ENCODE measurements at regions not wholly inside any gene's neighbourhood (a gene's known extent, or its start where the extent isn't known, plus 50 kb on each side); places are given as distances from the start of the nearest gene placed in this dataset.
A peak's percentile ranks its signal among the peaks of the same experiment; 100 is the strongest.

DNA sequence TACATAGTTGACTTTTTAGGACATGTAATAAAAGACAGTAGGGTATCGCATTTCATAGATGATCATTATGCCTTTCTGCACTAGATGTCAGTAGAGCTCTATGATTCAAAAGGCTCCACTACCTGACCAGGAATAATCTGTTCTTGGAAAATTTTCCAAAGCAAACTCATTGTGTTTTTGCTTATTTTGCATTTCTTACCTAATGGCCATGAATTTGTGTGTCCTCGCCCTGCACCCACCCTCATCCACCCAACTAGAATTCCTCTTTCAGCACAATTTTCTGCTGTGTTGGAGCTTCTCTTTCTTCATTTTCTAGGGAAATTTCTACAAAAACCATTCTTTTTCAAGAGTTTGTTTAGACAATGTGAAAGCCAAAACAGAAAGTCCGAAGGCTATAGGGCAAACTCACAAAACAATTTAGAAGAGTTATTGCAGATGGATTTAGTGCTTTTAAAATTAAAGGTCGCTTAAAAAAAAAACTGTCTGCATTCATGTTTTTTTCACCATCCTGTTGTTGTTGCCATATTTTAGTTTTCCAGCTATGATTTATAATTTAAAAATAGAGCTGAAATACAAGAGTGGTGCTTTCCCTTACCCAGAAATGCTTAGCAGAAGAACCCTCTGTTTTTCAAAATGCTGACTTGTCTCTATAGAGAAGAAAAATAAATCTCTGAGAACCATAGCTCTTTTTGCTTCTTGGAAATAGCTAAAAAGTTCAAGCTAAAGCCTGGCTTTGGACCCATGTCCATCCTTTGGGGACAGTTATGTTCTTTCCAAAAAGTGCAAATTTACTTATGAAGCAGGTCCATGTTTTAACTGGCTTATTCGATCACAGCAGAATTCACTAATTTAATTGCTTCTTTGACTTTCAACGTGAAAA lies 183.7 kb downstream of the SPATA18 start:
- peak; percentile 74 for DNase-seq

DNA sequence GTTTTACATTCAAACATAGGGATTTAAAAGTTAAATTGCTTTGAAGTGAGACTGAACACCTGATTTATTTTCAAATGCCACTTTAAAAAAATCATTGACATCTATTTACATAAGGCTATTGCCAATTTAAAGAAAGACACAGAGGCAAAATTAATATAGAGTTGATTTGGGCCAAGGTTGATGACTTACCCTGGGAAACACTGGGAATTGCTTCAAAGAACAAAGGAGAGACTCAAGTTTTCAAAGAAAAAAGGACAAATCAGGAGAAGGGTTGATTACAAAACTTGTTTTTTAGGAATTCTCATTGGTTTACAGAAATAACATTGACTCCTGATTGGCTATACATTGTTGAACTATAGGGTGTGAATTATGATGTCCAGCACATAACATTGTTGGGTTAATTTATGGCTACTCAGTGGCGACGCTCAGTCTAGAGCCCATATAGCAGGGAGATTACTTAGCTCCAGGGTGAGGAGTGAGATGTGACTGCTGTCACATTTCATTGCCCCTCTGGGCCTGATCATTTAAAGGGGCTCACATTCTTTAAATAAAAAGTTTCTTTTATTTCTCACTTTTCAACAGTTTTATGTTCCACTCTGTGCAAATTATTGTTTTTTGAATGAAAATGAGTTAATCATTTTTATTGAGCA lies 184.6 kb downstream of the SPATA18 start:
- no peak for DNase-seq

DNA sequence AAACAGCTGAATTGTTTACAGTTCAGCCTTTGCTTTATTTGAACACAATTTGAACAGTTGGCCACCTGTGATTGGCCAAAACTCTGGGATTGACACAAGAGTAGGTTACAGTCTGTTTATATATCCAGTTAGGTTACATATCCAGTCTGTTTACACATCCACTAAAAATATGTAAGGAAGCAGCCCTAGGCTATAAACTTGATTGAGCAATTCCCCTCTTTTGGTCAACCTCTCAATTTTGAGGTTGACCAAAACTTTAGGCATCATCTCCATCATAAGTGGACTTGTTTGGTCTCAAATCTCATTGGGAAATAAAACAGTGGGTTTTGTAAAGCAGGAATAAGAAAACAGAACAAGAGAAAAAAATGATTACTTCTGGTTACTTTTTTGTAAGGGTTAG lies 190.8 kb downstream of the SPATA18 start:
- DNase-seq, result no peak

DNA sequence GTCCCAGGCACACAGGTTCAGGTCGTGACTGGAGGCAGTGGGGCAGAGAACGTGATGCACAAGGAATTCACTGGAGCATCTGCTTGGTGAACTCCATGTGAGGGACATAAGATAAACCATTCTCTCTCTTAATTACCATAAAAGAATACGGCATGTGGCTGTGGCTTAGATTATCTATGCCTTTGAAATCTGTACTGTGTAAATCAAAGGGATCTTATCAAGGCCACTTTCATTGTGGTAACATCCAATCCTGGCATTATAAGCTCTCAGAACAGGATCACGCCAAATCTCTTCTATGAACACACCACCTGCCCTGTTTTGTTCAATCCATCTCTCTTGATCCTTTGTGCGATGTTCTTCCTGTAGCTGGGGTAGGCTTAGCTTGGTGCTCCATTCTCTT lies 192.3 kb downstream of the SPATA18 start:
- peak; percentile 53 for DNase-seq

DNA sequence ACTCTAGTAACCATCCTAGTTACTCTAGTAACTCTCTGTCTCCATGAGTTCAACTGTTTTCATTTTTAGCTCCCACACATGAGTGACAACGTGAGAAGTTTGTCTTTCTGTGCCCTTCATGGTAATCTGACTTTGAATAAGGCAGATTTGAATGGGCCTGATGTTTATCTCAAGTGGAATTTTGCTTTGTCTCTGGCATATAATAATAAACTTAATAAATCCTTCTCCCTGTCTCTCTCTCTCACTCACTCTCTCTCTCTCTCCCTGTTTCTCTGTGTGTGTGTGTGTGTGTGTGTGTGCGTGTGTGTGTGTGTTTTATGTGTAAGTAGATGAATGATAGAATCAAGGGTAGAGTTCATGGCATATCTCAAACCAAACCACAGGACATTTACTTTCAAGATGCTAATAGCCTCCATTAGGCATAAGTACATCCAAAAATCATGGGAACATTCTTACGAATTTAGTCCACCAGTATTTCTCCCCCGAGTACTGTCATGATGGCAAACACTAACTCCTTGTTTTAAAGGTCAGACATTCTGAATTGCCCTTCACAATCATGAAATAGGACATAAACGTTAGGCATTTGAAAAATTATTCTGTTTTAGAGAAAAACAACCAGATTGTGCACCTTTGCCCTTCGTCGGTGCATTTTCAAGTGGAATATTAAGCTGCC lies 193.1 kb downstream of the SPATA18 start:
- peak; percentile 89 for DNase-seq

DNA sequence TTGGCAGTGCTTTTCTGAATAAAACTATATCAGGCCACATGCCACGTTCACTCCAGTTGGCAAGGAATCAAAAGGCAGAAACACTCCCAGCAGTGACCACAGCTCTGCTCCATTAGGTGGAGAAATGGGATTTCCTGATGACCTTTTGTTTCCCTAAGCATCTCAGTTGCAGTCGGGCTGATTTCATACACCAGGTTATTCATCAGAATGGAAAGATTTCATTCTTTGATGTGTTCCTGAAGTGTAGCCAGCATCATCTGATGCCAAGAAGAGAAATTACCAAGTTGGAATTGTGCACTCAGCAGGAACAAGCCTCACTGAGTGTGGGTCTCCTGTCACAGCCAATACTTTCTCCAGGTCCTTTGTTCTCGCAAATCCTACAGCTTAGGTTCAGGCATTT lies 193.7 kb downstream of the SPATA18 start:
- peak; percentile 95 for DNase-seq

DNA sequence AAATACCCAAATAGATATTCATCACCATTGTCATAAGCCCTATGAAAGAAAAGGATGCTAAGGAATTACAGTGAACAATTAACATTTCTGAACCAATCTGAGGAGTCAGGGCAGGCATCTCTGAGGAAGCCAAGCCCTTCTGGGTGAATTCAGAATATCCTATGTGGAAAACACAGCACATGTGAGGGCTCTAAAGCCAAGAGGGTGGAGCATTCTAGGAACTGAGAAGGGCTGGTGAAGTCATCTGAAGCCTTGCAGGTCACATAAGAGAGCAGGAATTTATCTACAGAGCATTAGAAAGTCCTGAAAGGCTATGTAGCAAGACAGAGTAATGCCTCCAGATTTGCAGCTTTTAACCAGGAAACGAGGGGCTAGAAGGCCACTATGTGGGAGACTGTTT lies 195.7 kb downstream of the SPATA18 start:
- DNase-seq, result no peak

DNA sequence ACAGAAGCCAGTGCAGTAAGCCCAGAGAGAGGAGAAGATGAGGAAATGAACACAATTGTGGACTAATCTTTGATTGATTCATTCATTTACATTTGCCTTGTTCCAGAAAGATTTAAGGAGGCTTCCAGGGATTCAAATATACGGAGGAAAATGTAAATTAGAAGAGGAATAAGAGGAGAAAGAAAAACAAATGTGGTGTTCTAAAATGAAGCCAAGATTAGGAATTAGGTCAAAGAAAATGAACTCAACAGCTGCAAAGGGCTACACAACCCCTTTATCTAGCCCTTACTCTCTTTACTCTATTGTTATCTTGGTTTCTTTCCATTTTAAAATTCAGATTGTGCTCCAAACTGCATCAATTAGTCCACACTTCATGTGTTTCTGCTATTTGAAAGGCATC lies 196.8 kb downstream of the SPATA18 start:
- no peak for DNase-seq

DNA sequence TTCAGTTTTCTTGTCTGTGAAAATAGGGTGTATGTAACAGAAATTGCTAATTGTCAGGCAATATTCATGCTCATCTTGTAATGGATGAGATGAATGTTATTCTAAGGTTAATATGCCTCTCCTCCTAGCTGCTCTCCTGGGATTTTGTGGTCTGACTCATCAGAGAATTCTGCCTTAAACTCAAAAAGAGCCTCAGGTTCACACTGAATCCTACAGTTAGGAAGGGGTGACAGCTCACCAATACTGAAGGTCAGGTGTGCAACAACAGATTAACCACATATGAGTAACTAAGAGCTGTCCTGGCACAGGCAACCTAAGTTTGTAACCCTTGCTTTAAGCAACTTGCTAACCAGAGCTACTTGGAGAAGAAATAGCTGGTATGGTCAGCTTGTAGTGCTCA lies 197.7 kb downstream of the SPATA18 start:
- no peak for DNase-seq

DNA sequence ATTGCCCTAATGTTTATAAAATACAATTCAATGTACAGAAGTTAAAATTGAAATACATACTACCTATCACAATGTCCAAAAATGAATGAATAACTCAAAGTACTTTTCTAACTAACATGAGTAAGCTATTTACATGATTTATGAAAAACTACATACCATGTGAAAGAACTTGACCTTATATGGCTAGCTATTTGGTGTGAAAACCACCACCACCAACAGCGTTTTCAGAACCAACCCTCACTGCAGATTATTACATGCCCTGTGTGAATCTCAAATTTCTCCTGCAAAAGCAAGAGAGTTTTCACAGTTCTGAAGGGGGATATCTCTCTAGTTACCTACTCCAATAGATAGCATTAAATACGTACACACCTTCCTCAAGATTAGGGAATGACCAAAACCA lies 198.5 kb downstream of the SPATA18 start:
- DNase-seq, result no peak

DNA sequence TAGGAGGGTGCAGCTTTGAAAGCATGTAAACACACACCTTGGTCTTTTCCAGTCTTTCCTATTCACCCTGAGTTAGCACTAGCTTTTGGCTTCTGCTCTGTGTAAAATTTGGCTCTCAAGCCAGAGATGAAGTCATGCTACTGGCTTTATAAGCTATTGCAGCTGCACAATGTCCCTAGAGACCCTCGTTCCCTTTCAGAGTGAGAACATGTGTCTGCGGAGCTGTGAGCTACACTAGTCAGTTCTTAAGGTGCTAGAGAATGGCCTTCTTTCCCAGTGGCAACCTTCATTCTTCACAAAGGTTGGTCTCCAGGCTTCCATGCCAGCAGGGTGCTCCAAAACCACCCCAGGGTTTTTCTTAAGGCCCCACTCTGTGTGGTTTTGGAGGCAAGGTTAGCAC lies 199.1 kb downstream of the SPATA18 start:
- DNase-seq, result peak; percentile 93

DNA sequence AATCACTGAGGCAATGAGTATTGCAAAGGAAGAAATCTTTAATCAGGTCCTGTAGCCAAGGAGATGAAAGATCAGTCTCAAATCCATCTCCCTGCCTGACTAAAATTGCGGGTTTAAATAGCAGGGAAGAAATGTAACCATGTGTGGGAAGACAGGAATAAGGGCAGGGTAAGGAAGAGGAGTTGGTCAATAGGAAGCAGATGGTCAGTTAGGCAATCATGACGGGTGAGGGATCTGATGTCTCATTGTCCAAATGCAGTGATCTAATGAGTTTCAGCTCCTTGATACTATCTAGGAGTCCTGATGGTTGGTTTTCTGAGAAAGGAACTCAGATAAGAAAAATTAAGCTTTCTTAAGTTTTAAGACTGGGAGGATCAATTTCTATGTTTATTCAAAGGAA lies 200.8 kb downstream of the SPATA18 start:
- no peak for DNase-seq

DNA sequence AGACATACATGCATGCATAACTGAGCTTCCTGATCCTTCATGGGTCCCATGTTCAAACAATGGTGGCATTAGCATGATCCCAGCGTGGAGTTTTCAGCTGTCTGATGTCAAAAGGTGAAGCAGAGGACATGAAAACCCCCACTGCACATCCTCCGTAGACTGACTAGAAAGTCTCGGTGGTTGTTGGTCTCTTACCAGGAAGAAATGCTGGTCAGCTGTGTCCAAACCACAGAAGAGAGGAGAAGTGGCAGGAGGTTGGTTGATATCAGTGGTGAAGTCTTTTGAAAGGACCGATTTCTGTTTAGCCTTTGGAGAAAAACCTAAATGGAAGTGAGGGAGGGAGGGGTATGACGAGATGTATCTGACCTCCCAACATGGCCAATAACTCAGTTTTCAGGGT lies 201.9 kb downstream of the SPATA18 start:
- DNase-seq, result no peak

DNA sequence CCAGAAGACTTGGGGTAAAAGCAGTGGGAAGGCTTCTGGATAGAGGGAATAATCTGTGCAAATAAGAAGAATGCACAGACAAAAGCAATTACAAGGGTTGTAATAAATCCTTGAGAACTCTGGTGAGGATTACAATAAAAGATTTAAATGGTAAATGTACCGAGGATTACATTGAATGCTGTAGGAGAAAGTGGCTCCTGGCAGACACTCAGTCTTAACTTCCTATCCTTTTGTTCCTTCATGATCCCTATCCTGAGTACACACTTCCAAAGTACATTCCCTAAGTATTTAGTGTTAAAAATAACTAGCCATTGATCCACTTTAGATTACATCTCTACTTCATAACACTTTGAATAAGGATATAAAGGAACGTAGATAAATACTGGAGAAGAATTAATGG lies 205.4 kb downstream of the SPATA18 start:
- no peak for DNase-seq

DNA sequence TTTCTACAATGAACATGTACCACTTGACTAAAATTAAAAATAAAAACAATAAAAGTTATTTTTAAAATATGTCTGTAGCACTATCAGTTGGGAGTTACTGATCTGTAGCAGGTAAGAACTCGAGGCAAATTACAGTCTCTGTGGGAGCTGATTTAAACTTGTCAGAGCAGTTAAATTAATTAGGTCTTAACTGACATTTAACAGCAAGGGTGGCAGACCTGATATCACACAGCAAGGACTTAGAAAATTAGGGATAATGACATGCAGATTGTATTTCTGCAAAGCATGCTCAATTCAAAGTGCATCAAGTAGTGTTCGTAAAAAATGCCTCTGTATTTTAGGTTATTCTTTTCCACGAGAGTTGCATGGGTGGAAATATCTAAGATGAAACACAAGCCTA lies 208.9 kb downstream of the SPATA18 start:
- DNase-seq, result no peak

DNA sequence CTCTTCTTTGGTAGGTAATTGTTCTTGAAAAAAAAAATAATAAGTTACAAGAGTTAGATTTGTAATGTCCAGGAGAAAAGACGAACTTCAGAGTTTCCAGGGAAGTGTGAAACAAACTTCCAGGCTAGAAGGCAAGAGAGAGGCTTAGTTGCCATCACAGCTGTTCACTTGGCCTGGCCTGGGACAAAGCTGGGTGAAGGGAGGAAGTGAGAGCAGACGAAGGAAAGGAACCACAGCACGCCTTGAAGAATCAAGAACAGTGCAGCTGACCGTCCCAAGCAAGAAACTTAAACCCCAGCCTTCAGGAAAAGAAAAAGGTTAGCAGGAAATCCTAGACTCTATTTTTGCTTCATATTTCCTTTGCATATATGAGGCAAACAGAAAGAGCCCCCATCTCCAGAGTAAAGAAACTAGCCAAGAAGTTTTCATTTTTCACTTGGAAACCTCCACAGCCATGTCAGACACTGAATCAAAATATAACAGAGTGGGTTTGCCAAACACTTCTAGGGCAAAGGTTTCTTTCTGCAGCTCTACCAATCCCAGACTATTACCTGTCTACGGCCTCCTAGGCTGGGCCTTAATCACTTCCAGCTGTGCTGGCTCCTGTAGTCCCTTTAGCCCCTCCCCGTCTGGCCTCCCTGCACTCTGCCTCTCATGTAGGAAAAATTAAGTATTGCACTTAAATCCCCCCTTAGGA lies 209.6 kb downstream of the SPATA18 start:
- no peak for DNase-seq

DNA sequence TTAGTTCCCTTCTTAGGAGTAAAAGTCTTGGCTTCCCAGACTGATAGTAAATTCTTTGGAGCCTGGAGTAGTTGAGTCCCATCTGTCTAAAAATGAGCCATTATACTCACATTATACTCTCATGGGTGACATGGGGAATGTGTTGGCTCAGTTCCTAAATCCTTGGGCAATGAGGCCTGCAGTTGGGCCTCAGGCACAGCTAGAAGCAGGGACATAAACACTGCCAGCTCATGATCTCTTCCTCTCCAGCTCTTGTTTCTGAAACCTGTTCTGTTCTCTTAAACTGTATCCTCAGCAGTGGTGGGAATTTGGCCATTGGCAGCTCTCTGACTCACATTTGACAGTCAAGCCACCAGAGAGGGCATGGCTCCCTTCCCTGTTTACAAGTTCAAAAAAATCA lies 212.5 kb downstream of the SPATA18 start:
- DNase-seq, result peak; percentile 37

DNA sequence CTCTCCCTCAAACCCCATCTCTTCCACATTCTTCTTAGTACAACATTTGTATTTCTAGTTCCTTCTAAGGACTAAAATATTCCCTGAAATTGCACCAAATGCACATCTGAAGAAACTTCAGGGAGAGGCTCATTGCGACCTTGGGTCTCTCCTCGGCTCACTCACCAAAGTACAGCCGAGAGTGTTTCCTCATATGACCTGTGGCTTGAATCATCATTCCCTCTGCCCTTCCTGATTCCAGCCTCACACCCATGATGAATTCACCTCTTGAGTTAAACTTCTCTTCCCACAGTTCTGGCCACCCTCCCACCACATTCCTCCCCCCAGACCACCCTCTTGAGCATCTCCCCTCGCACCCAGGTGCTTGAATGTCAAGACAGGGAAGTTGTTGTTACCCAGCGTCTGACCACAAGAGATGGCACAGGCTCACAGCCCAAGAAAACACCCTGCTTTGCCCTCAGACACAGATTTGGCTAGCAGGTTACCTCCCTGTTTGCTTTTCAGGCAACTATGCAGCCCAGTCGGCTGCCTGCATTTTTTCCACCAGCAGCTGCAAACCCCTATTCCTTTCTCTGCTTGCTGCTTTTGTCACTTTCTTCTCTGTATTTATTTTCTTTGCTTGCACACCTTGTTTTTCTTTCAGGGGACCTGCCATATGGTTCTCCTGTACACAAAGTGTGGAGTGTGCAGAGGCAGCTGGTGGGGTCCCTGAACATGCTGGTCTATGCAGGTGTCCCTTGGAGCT lies 214.8 kb downstream of the SPATA18 start:
- peak; percentile 67 for DNase-seq

DNA sequence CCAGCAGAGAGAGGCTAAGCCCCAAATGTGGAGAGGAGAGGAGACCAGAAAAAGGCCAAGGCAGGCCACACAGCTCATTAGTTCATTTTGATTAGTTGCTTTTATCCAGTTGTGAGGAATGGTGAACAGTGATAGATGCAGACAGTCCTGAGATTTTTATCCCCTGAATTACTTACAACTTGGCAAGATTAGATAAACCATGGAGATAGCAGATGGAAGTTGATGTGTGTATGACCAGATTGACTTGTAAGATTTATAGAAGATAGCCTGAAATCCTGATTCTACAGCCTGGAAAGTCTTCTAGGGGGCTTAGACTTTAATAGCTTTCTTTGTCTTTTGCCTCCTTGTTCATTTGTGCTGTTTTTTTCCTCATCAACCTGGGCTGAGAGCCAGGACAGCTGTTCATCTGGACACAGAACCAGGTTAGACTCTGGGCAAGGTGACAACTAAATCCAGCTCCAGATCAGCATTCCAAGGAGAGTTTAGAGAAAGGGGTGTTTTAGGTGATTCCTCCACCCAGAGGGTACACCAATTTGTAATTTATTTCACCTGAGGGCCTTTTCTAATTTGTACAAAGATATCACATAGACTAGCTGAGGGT lies 215.5 kb downstream of the SPATA18 start:
- DNase-seq, result peak; percentile 41

DNA sequence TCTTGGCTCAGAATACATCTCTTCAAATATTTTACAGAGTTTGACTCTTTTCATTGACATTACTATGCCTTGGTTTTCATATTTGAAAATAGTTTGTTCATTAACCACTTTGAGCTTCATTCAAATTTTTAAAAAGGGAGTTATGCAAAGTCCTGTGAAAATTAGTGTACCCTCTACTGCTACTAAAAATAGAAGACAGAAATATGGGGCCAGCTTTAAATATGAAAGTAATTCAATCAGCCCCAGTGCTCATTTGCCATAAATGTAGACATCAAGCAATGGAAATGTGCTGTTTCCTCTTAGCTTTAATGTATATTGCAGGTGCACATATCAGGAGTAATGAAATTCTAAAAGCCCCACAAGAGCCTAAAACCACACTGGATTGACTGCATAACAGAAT lies 218.7 kb downstream of the SPATA18 start:
- no peak for DNase-seq

DNA sequence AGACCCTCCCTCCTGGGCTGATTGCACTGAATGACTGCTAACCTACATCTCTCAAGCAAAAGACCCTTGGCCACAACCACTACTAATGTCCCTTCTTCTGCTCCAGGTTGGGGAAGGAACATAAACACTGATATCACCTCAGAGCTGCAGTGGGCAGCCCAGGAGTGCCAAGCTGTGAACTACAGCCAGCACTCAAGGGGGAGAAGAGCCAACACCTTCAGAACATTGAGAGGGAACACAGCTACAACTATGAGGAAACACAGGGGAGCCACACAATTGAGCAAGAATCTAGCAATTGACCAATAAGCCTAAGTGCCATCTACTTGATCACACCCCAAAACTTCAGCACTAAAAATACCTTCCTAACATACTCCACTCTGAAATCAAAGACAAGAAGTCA lies 222.8 kb downstream of the SPATA18 start:
- DNase-seq, result no peak

DNA sequence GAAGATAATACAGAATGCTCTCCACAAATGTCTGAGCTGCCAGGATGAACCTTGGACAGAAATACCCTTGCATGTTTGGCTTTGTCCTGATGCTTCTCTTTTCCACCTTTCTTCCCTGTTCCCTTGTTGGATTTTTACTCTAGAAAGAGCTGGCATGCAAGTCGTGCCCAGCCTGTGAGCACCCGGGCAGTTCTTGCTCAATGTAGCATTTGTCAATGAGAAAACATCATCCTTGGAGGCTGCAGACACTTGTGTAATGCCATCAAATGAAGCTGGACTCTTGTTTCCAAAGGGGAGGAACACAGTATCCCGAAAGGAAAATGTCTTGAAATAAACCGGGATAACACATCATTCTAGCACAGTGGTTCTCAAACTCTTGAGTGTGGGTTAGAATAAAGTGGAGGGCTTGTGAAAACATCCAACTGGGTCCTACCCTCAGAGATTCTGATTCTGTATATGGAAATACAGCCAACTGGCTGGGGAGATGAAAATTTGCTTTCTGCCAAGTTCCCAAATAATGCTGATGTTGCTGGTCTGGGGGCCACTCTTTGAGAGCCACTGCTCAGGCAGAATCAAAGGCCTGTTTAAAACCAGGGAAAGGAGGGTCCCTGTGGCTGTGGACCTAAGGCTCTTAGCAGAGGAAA lies 237.2 kb downstream of the SPATA18 start:
- DNase-seq, result no peak
